ENCODE measurements at regions not wholly inside any gene's neighbourhood (a gene's known extent, or its start where the extent isn't known, plus 50 kb on each side); places are given as distances from the start of the nearest gene placed in this dataset.

DNA sequence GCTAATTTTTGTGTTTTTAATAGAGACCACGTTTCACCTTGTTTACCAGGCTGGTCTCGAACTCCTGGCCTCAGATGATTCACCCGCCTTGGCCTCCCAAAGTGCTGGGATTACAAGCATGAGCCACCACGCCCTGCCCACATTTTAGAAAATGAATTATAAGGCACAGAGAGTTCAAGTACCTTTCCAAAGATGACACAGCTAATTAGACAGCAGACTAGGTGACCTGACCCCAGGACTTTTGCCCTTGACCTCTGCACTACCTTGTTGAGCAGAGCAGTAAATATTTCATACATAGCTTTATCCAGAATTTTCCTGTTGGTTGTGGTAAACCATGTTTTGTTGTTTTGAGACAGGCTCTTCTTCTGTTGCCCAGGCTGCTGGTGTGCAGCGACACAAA is 131.3 kb upstream of the KCTD7 start (continued):
- TF ChIP-seq, protein P1, sequence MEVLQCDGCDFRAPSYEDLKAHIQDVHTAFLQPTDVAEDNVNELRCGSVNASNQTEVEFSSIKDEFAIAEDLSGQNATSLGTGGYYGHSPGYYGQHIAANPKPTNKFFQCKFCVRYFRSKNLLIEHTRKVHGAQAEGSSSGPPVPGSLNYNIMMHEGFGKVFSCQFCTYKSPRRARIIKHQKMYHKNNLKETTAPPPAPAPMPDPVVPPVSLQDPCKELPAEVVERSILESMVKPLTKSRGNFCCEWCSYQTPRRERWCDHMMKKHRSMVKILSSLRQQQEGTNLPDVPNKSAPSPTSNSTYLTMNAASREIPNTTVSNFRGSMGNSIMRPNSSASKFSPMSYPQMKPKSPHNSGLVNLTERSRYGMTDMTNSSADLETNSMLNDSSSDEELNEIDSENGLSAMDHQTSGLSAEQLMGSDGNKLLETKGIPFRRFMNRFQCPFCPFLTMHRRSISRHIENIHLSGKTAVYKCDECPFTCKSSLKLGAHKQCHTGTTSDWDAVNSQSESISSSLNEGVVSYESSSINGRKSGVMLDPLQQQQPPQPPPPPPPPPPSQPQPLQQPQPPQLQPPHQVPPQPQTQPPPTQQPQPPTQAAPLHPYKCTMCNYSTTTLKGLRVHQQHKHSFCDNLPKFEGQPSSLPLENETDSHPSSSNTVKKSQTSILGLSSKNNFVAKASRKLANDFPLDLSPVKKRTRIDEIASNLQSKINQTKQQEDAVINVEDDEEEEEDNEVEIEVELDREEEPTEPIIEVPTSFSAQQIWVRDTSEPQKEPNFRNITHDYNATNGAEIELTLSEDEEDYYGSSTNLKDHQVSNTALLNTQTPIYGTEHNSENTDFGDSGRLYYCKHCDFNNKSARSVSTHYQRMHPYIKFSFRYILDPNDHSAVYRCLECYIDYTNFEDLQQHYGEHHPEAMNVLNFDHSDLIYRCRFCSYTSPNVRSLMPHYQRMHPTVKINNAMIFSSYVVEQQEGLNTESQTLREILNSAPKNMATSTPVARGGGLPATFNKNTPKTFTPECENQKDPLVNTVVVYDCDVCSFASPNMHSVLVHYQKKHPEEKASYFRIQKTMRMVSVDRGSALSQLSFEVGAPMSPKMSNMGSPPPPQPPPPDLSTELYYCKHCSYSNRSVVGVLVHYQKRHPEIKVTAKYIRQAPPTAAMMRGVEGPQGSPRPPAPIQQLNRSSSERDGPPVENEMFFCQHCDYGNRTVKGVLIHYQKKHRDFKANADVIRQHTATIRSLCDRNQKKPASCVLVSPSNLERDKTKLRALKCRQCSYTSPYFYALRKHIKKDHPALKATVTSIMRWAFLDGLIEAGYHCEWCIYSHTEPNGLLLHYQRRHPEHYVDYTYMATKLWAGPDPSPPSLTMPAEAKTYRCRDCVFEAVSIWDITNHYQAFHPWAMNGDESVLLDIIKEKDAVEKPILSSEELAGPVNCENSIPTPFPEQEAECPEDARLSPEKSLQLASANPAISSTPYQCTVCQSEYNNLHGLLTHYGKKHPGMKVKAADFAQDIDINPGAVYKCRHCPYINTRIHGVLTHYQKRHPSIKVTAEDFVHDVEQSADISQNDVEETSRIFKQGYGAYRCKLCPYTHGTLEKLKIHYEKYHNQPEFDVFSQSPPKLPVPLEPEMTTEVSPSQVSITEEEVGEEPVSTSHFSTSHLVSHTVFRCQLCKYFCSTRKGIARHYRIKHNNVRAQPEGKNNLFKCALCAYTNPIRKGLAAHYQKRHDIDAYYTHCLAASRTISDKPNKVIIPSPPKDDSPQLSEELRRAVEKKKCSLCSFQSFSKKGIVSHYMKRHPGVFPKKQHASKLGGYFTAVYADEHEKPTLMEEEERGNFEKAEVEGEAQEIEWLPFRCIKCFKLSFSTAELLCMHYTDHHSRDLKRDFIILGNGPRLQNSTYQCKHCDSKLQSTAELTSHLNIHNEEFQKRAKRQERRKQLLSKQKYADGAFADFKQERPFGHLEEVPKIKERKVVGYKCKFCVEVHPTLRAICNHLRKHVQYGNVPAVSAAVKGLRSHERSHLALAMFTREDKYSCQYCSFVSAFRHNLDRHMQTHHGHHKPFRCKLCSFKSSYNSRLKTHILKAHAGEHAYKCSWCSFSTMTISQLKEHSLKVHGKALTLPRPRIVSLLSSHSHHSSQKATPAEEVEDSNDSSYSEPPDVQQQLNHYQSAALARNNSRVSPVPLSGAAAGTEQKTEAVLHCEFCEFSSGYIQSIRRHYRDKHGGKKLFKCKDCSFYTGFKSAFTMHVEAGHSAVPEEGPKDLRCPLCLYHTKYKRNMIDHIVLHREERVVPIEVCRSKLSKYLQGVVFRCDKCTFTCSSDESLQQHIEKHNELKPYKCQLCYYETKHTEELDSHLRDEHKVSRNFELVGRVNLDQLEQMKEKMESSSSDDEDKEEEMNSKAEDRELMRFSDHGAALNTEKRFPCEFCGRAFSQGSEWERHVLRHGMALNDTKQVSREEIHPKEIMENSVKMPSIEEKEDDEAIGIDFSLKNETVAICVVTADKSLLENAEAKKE (CRISPR knock-in tag; IDR thresholded peaks at IDR 0.05), result no peak
- TF ChIP-seq ZNF114 (CRISPR knock-in tag; IDR thresholded peaks at IDR 0.05), result no peak
- no peak for TF ChIP-seq CREB1 (CRISPR knock-in tag; IDR thresholded peaks at IDR 0.05; ENCODE audit: low read depth)
- TF ChIP-seq JUNB (IDR thresholded peaks at IDR 0.05; ENCODE audit: unreplicated experiment), result no peak
- TF ChIP-seq, protein P2, sequence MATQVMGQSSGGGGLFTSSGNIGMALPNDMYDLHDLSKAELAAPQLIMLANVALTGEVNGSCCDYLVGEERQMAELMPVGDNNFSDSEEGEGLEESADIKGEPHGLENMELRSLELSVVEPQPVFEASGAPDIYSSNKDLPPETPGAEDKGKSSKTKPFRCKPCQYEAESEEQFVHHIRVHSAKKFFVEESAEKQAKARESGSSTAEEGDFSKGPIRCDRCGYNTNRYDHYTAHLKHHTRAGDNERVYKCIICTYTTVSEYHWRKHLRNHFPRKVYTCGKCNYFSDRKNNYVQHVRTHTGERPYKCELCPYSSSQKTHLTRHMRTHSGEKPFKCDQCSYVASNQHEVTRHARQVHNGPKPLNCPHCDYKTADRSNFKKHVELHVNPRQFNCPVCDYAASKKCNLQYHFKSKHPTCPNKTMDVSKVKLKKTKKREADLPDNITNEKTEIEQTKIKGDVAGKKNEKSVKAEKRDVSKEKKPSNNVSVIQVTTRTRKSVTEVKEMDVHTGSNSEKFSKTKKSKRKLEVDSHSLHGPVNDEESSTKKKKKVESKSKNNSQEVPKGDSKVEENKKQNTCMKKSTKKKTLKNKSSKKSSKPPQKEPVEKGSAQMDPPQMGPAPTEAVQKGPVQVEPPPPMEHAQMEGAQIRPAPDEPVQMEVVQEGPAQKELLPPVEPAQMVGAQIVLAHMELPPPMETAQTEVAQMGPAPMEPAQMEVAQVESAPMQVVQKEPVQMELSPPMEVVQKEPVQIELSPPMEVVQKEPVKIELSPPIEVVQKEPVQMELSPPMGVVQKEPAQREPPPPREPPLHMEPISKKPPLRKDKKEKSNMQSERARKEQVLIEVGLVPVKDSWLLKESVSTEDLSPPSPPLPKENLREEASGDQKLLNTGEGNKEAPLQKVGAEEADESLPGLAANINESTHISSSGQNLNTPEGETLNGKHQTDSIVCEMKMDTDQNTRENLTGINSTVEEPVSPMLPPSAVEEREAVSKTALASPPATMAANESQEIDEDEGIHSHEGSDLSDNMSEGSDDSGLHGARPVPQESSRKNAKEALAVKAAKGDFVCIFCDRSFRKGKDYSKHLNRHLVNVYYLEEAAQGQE (IDR thresholded peaks at IDR 0.05; ENCODE audit: unreplicated experiment), result no peak
- TF ChIP-seq, protein P3, sequence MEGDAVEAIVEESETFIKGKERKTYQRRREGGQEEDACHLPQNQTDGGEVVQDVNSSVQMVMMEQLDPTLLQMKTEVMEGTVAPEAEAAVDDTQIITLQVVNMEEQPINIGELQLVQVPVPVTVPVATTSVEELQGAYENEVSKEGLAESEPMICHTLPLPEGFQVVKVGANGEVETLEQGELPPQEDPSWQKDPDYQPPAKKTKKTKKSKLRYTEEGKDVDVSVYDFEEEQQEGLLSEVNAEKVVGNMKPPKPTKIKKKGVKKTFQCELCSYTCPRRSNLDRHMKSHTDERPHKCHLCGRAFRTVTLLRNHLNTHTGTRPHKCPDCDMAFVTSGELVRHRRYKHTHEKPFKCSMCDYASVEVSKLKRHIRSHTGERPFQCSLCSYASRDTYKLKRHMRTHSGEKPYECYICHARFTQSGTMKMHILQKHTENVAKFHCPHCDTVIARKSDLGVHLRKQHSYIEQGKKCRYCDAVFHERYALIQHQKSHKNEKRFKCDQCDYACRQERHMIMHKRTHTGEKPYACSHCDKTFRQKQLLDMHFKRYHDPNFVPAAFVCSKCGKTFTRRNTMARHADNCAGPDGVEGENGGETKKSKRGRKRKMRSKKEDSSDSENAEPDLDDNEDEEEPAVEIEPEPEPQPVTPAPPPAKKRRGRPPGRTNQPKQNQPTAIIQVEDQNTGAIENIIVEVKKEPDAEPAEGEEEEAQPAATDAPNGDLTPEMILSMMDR (conservative IDR thresholded peaks at IDR 0.05; ENCODE audit: low read depth in 2 of 2), result no peak
